HepG2 (cell line): ENCODE measurements at regions not wholly inside any gene's neighbourhood (a gene's known extent, or its start where the extent isn't known, plus 50 kb on each side); places are given as distances from the start of the nearest gene placed in this dataset.

Experiments
- ATAC-seq: fragments of 200-7000 bp; cut with Tn5 transposase; 3 replicates; pipeline ENCODE4 v1.9.1; 2020; ENCODE audit warnings: mild to moderate bottlenecking, moderate library complexity
- BruUV-seq: library from RNA; stranded (reverse); fragments of 400-500 nt; replicated peaks from 2 replicates; lab custom pipeline; 2021; lab: Mats Ljungman, UMichigan
- CTCF ChIA-PET: fragments of 300-600 bp; formaldehyde crosslinking; extraction: SDS; loops from one replicate; lab custom pipeline; 2021; ENCODE audit warnings: low total read pairs, inconsistent platforms, low intra/inter-chr PET ratio; lab: Yijun Ruan, JAX
- POLR2A ChIA-PET: fragments of 350-600 bp; sonication (Branson Sonifier 250); formaldehyde crosslinking; loops from one replicate; lab custom pipeline; 2020; ENCODE audit warnings: antibody characterized with exemption, inconsistent platforms; lab: Yijun Ruan, JAX
- DNase-seq: peaks from one replicate; pipeline ENCODE4 v3.0.0-alpha.2; 2015; ENCODE audit warnings: low spot score
- FAIRE-seq: peaks from 3 replicates; lab custom pipeline; 2011; peaks lifted over from hg19 to GRCh38; lab: Jason Lieb, UNC
- H2AFZ ChIP-seq: one replicate; pipeline ENCODE4 v1.6.1; 2011; ENCODE audit warnings: low read length, inconsistent platforms
- H3K27ac ChIP-seq: fragments of 300-600 bp; 3 replicates; pipeline ENCODE4 v1.8.0; 2011; ENCODE audit warnings: mixed run types, mild to moderate bottlenecking, mixed read lengths, low read length, inconsistent platforms; ENCODE audit not compliant: insufficient read depth; ENCODE audit errors: extremely low read length
- H3K27me3 ChIP-seq, 2 experiments: fragments of 200-600 bp in 1 of 2; 2 replicates in 1 of 2; 3 replicates in 1 of 2; pipeline versions ENCODE4 v1.6.0 to v1.8.0; 2011; ENCODE audit warnings: low read length in 2 of 2, mild to moderate bottlenecking in 2 of 2, moderate library complexity in 2 of 2, inconsistent platforms in 1 of 2; ENCODE audit not compliant: insufficient read depth in 2 of 2, control insufficient read depth in 1 of 2
- H3K36me3 ChIP-seq, 2 experiments: fragments of 200-600 bp in 1 of 2; replicated peaks in 1 of 2; 2 replicates in 1 of 2; 3 replicates in 1 of 2; pipeline versions ENCODE4 v1.5.1 to v1.8.0; 2011; ENCODE audit warnings: low read length in 2 of 2, inconsistent platforms in 1 of 2; ENCODE audit not compliant: insufficient read depth in 2 of 2, control insufficient read depth in 1 of 2
- H3K4me1 ChIP-seq: 2 replicates; pipeline ENCODE4 v1.5.1; 2012; ENCODE audit warnings: low read length, inconsistent platforms; ENCODE audit not compliant: insufficient read depth
- H3K4me2 ChIP-seq: 2 replicates; pipeline ENCODE4 v1.6.0; 2011; ENCODE audit warnings: low read depth, low read length, inconsistent platforms
- H3K4me3 ChIP-seq, 3 experiments: fragments of 200-600 bp in 1 of 3; sonication (generic), shearing (Covaris generic) in 1 of 3; replicated peaks in 1 of 3; 2 replicates each; pipeline ENCODE4 v1.5.1; 2011 to 2016; ENCODE audit warnings: low read length in 3 of 3, inconsistent platforms in 2 of 3, low read depth in 2 of 3, mild to moderate bottlenecking in 2 of 3, control low read depth in 1 of 3, mixed read lengths in 1 of 3; ENCODE audit not compliant: insufficient read depth in 1 of 3
- H3K79me2 ChIP-seq: one replicate; pipeline ENCODE4 v1.6.1; 2011; ENCODE audit warnings: low read length, inconsistent platforms; ENCODE audit not compliant: insufficient read depth
- H3K9ac ChIP-seq: 2 replicates; pipeline ENCODE4 v1.6.0; 2011; ENCODE audit warnings: mild to moderate bottlenecking, low read depth, low read length, inconsistent platforms; ENCODE audit not compliant: insufficient read depth
- H3K9me3 ChIP-seq: 2 replicates; pipeline ENCODE4 v1.5.1; 2012; ENCODE audit warnings: mild to moderate bottlenecking, low read length
- H4K20me1 ChIP-seq: 2 replicates; pipeline ENCODE4 v1.6.0; 2011; ENCODE audit warnings: inconsistent platforms, mild to moderate bottlenecking, low read length, moderate library complexity; ENCODE audit not compliant: insufficient read depth
- FUBP1 ChIP-seq: sonication (generic); formaldehyde crosslinking; IDR thresholded peaks from 2 replicates; pipeline ENCODE4 v1.5.1; 2020; ENCODE audit warnings: missing genetic modification reagents, mild to moderate bottlenecking, borderline replicate concordance
- GTF3A ChIP-seq: sonication (generic); formaldehyde crosslinking; conservative IDR thresholded peaks from 2 replicates; pipeline ENCODE4 v1.4.0; 2020; ENCODE audit warnings: mild to moderate bottlenecking, missing genetic modification reagents
- SIX4 ChIP-seq: sonication (generic); formaldehyde crosslinking; IDR thresholded peaks from 2 replicates; pipeline ENCODE4 v1.4.0; 2020; ENCODE audit warnings: missing genetic modification reagents
- WGBS: methylation state at CpG from one replicate; pipeline ENCODE4 v1.1.6; 2017; ENCODE audit warnings: low lambda C conversion rate; 5-methylcytosine and 5-hydroxymethylcytosine counted together
- in situ Hi-C: cut with HindIII; loops from 2 replicates; pipeline ENCODE4 v1.10.0; 2017; ENCODE audit warnings: low pct_unique_long_range_greater_than_20kb; ENCODE audit not compliant: extremely low pct_ligation_motif_present
- intact Hi-C: fragments of 100-400 bp; cut with micrococcal nuclease; formaldehyde crosslinking; loops from one replicate; pipeline ENCODE4 v1.10.0; 2022; ENCODE audit not compliant: unreplicated experiment
- TF ChIP-seq, protein P1 (sequence below): sonication (generic); formaldehyde crosslinking; IDR thresholded peaks from 2 replicates; pipeline ENCODE4 v1.4.0; 2020; ENCODE audit warnings: mild to moderate bottlenecking, missing genetic modification reagents
- TF ChIP-seq, protein P2 (sequence below): sonication (generic); formaldehyde crosslinking; IDR thresholded peaks from 2 replicates; pipeline ENCODE4 v1.5.0; 2020; ENCODE audit warnings: missing genetic modification reagents
- TF ChIP-seq, protein P3 (sequence below): IDR thresholded peaks from 2 replicates; pipeline ENCODE4 v1.6.1; 2012; ENCODE audit warnings: low read length, improper control_type of control experiment

DNA sequence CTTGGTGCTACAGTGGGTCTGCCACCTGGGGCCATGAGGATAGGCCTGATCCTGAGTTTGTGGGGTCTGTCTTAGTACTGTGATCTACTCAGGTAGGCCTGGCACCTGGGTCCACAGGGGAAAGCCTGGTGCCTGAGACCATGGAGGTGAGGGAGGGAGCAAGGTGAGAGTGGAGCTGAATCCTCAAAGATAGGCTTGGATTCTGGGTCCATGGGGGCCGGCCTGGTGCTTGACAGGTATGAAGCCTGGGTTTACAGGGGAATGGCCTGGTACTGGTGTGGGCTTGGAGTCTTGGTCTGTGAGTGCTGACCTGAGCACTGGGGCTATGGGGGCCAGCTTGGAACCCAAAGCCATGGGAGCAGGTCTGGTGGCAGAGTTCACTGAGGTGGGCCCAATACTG, 439.2 kb upstream of the SMARCA2 start:
- Histone ChIP-seq H3K9ac (no peak overlapping the region), H2AFZ (no peak overlapping the region)
- no peak for TF ChIP-seq GTF3A (CRISPR knock-in tag)
- no peak for TF ChIP-seq FUBP1 (CRISPR knock-in tag)
- TF ChIP-seq, protein P1, sequence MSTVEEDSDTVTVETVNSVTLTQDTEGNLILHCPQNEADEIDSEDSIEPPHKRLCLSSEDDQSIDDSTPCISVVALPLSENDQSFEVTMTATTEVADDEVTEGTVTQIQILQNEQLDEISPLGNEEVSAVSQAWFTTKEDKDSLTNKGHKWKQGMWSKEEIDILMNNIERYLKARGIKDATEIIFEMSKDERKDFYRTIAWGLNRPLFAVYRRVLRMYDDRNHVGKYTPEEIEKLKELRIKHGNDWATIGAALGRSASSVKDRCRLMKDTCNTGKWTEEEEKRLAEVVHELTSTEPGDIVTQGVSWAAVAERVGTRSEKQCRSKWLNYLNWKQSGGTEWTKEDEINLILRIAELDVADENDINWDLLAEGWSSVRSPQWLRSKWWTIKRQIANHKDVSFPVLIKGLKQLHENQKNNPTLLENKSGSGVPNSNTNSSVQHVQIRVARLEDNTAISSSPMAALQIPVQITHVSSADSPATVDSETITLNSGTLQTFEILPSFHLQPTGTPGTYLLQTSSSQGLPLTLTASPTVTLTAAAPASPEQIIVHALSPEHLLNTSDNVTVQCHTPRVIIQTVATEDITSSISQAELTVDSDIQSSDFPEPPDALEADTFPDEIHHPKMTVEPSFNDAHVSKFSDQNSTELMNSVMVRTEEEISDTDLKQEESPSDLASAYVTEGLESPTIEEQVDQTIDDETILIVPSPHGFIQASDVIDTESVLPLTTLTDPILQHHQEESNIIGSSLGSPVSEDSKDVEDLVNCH (CRISPR knock-in tag): no peak
- no peak for TF ChIP-seq SIX4
- TF ChIP-seq, protein P2, sequence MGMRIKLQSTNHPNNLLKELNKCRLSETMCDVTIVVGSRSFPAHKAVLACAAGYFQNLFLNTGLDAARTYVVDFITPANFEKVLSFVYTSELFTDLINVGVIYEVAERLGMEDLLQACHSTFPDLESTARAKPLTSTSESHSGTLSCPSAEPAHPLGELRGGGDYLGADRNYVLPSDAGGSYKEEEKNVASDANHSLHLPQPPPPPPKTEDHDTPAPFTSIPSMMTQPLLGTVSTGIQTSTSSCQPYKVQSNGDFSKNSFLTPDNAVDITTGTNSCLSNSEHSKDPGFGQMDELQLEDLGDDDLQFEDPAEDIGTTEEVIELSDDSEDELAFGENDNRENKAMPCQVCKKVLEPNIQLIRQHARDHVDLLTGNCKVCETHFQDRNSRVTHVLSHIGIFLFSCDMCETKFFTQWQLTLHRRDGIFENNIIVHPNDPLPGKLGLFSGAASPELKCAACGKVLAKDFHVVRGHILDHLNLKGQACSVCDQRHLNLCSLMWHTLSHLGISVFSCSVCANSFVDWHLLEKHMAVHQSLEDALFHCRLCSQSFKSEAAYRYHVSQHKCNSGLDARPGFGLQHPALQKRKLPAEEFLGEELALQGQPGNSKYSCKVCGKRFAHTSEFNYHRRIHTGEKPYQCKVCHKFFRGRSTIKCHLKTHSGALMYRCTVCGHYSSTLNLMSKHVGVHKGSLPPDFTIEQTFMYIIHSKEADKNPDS: no peak
- TF ChIP-seq, protein P3, sequence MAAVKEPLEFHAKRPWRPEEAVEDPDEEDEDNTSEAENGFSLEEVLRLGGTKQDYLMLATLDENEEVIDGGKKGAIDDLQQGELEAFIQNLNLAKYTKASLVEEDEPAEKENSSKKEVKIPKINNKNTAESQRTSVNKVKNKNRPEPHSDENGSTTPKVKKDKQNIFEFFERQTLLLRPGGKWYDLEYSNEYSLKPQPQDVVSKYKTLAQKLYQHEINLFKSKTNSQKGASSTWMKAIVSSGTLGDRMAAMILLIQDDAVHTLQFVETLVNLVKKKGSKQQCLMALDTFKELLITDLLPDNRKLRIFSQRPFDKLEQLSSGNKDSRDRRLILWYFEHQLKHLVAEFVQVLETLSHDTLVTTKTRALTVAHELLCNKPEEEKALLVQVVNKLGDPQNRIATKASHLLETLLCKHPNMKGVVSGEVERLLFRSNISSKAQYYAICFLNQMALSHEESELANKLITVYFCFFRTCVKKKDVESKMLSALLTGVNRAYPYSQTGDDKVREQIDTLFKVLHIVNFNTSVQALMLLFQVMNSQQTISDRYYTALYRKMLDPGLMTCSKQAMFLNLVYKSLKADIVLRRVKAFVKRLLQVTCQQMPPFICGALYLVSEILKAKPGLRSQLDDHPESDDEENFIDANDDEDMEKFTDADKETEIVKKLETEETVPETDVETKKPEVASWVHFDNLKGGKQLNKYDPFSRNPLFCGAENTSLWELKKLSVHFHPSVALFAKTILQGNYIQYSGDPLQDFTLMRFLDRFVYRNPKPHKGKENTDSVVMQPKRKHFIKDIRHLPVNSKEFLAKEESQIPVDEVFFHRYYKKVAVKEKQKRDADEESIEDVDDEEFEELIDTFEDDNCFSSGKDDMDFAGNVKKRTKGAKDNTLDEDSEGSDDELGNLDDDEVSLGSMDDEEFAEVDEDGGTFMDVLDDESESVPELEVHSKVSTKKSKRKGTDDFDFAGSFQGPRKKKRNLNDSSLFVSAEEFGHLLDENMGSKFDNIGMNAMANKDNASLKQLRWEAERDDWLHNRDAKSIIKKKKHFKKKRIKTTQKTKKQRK: no peak
- TF ChIP-seq, all 625 proteins: peak for 0
- no peaks in the 10 kb centered on the region for H3K36me3 ChIP-seq
- ATAC-seq (no peak), FAIRE-seq (no peak), DNase-seq (no peak)
- H3K27ac ChIP-seq: no peak overlapping the region
- BruUV-seq: no TSS peak
- H3K4me2 ChIP-seq: no peak overlapping the region
- WGBS: no CpG with 5 or more reads among the region's 1 CpG
- ChIA-PET CTCF (no interaction called here), POLR2A (no interaction called here)
- no peak overlapping the region for H3K4me3 ChIP-seq
- H3K9me3 ChIP-seq: no peaks in the 10 kb centered on the region; the same call in 1 of the 2 replicates
- intact Hi-C loops: no loop called here
- no peaks in the 10 kb centered on the region for H4K20me1 ChIP-seq
- H3K27me3 ChIP-seq: no peaks in the 10 kb centered on the region
- in situ Hi-C loops: no loop called here
- no peaks in the 10 kb centered on the region for H3K79me2 ChIP-seq
- no peaks in the 10 kb centered on the region for H3K4me1 ChIP-seq
